Astrocyte of the cerebellum (primary cell): ENCODE measurements at regions not wholly inside any gene's neighbourhood (a gene's known extent, or its start where the extent isn't known, plus 50 kb on each side); places are given as distances from the start of the nearest gene placed in this dataset.
"Not testable (repeated sequence)": the region's sequence is repeated elsewhere in the genome, so short reads cannot be mapped to it uniquely, and the experiment has no call there.

Experiments
- DNase-seq: peaks from one replicate; pipeline ENCODE4 v3.0.0-alpha.2; 2011; ENCODE audit warnings: low read depth
- H3K4me3 ChIP-seq: 2 replicates; pipeline ENCODE4 v1.5.1; 2011; ENCODE audit warnings: mild to moderate bottlenecking, low read depth, low read length, moderate library complexity
- CTCF ChIP-seq: IDR thresholded peaks from 2 replicates; pipeline ENCODE4 v1.5.1; 2012; ENCODE audit warnings: low read length, low read depth, moderate library complexity, mild to moderate bottlenecking; ENCODE audit errors: missing control alignments
- in situ Hi-C: cut with HindIII; loops from 2 replicates; pipeline ENCODE4 v1.10.0; 2017; ENCODE audit warnings: low sequenced_read_pairs

GRCh38 chr2:62604336-62604735 lies 98.3 kb upstream of the TMEM17 start:
- in situ Hi-C loops: no loop called here
- no peak for DNase-seq
- no peak overlapping the region for H3K4me3 ChIP-seq
- TF ChIP-seq CTCF: no peak

GRCh38 chr2:62603154-62603712 lies 97.2 kb upstream of the TMEM17 start:
- in situ Hi-C loops: no loop called here

GRCh38 chr2:62599674-62600410 lies 93.8 kb upstream of the TMEM17 start:
- in situ Hi-C loops, H3K4me3 ChIP-seq, DNase-seq: not testable (repeated sequence)

More at GRCh38 chr2:62603154-62603712, 97.2 kb upstream of the TMEM17 start:
- no peak overlapping the region for H3K4me3 ChIP-seq
- TF ChIP-seq CTCF: no peak
- no peak for DNase-seq

- in situ Hi-C loops: no loop called here
- H3K4me3 ChIP-seq: no peak overlapping the region
- no peak for TF ChIP-seq CTCF
- peak; percentile 39 for DNase-seq
Measured at GRCh38 chr2:62597323-62597722, 91.3 kb upstream of the TMEM17 start.

GRCh38 chr2:62596061-62596921 lies 90.3 kb upstream of the TMEM17 start:
- no peak for TF ChIP-seq CTCF
- no peak overlapping the region for H3K4me3 ChIP-seq
- DNase-seq: peak; percentile 65
- in situ Hi-C loops: no loop called here

- in situ Hi-C loops: no loop called here
- no peak overlapping the region for H3K4me3 ChIP-seq
- DNase-seq: no peak
- TF ChIP-seq CTCF: no peak
Measured at GRCh38 chr2:62595474-62595873, 89.5 kb upstream of the TMEM17 start.
